IgD-negative memory B cell (primary cell): ENCODE measurements at regions not wholly inside any gene's neighbourhood (a gene's known extent, or its start where the extent isn't known, plus 50 kb on each side); places are given as distances from the start of the nearest gene placed in this dataset.
A peak's percentile ranks its signal among the peaks of the same experiment; 100 is the strongest.

Experiments
- H3K27ac Mint-ChIP-seq, 3 donors: one replicate each; pipeline ENCODE4 v1.8.0; 2020 to 2022; ENCODE audit warnings: mild to moderate bottlenecking in 3 of 3, mixed read lengths in 3 of 3, moderate library complexity in 1 of 3
- H3K27me3 Mint-ChIP-seq: one replicate; pipeline ENCODE4 v1.8.0; 2021; ENCODE audit warnings: mixed read lengths
- H3K36me3 Mint-ChIP-seq: one replicate; pipeline ENCODE4 v1.8.0; 2020; ENCODE audit warnings: mild to moderate bottlenecking, mixed read lengths
- H3K4me1 Mint-ChIP-seq, 3 donors: one replicate each; pipeline ENCODE4 v1.8.0; 2020 to 2022; ENCODE audit warnings: mixed read lengths in 3 of 3, mild to moderate bottlenecking in 1 of 3
- H3K4me3 Mint-ChIP-seq, 4 donors: one replicate each; pipeline ENCODE4 v1.8.0; 2020 to 2022; ENCODE audit warnings: mild to moderate bottlenecking in 4 of 4, mixed read lengths in 4 of 4, moderate library complexity in 3 of 4
- H3K9me3 Mint-ChIP-seq, 3 donors: one replicate each; pipeline ENCODE4 v1.8.0; 2020 to 2021; ENCODE audit warnings: mixed read lengths in 3 of 3, mild to moderate bottlenecking in 1 of 3

DNA sequence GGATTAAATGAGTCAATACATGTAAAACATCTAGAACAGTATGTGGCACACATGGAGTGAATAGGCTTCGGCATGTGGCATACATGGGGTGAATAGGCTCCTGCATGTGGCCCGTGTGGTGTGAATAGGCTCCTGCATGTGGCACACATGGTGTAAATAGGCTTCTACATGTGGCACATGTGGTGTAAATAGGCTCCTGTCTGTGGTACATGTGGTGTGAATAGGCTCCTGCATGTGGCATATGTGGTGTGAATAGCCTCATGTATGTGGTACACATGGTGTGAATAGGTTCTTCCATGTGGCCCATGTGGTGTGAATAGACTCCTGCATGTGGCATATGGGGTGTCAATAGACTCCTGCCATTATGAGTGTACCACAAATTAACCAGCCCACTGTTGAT is 219.1 kb upstream of the KIRREL3 start:
- Mint-ChIP-seq H3K4me3 (no peak overlapping the region), H3K9me3 (peaks cover 0 to 5% (median 2%) of the 10 kb centered on the region in 3 donors), H3K27me3 (no peaks in the 10 kb centered on the region), H3K27ac (no peak overlapping the region), H3K4me1 (no peaks in the 10 kb centered on the region), H3K36me3 (no peaks in the 10 kb centered on the region)

GRCh38 chr11:127218275-127218608 is 217.7 kb upstream of the KIRREL3 start:
- no peaks in the 10 kb centered on the region for H3K27me3 Mint-ChIP-seq
- no peaks in the 10 kb centered on the region for H3K36me3 Mint-ChIP-seq
- H3K4me3 Mint-ChIP-seq = no peak overlapping the region
- no peaks in the 10 kb centered on the region for H3K4me1 Mint-ChIP-seq
- peaks cover 0 to 2% (median 0%) of the 10 kb centered on the region in 3 donors for H3K9me3 Mint-ChIP-seq
- H3K27ac Mint-ChIP-seq = no peak overlapping the region

- Mint-ChIP-seq H3K4me3 (no peak overlapping the region), H3K4me1 (no peaks in the 10 kb centered on the region), H3K27ac (no peak overlapping the region), H3K9me3 (peaks cover 0 to 2% (median 0%) of the 10 kb centered on the region in 3 donors), H3K36me3 (no peaks in the 10 kb centered on the region), H3K27me3 (no peaks in the 10 kb centered on the region)
Measured at GRCh38 chr11:127217452-127218274, 217.1 kb upstream of the KIRREL3 start.

DNA sequence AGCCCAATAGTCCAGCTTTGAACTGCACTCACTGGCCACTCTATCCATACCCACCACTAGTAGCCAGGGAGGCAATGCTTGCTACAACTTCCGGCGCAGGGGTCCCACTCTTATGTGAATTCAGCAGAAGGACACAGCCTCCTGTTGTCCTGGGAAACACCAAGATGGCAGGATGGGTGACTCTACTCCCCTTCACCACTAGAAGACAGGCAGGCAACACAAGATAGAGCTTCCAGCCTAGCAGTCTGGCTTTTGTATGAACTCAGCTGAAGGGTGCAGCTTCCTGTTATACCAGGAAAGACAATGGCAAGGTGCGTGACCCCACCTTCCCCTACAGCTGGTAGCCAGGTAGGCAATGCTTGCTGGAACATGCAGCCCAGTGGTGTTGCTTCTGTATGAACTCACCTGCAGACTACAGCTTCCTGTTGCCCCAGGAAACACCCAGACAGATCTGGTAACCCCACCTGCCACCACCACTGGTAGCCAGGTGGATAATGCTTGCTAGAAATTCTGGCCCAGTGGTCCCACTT is 205.2 kb upstream of the KIRREL3 start:
- Mint-ChIP-seq H3K4me3 (no peak overlapping the region), H3K27me3 (no peaks in the 10 kb centered on the region), H3K4me1 (no peaks in the 10 kb centered on the region), H3K27ac (no peak overlapping the region), H3K9me3 (peaks cover 7 to 18% (median 12%) of the 10 kb centered on the region in 3 donors), H3K36me3 (peaks cover under 1% of the 10 kb centered on the region)

- H3K27ac Mint-ChIP-seq = no peak overlapping the region
- no peaks in the 10 kb centered on the region for H3K27me3 Mint-ChIP-seq
- H3K4me1 Mint-ChIP-seq = no peaks in the 10 kb centered on the region
- peaks cover 2 to 14% (median 8%) of the 10 kb centered on the region in 3 donors for H3K9me3 Mint-ChIP-seq
- peak overlapping the region in 1 of 4 donors; percentile 2 for H3K4me3 Mint-ChIP-seq
- no peaks in the 10 kb centered on the region for H3K36me3 Mint-ChIP-seq
Measured at GRCh38 chr11:127203490-127203889, 202.9 kb upstream of the KIRREL3 start.

GRCh38 chr11:127202105-127202504 is 201.5 kb upstream of the KIRREL3 start:
- H3K27ac Mint-ChIP-seq = no peak overlapping the region
- H3K4me1 Mint-ChIP-seq = no peaks in the 10 kb centered on the region
- H3K27me3 Mint-ChIP-seq = no peaks in the 10 kb centered on the region
- no peaks in the 10 kb centered on the region for H3K36me3 Mint-ChIP-seq
- peaks cover 0 to 7% (median 4%) of the 10 kb centered on the region in 3 donors for H3K9me3 Mint-ChIP-seq
- no peak overlapping the region for H3K4me3 Mint-ChIP-seq

GRCh38 chr11:127199306-127199801 is 198.8 kb upstream of the KIRREL3 start:
- Mint-ChIP-seq H3K4me3 (no peak overlapping the region), H3K36me3 (no peaks in the 10 kb centered on the region), H3K4me1 (no peaks in the 10 kb centered on the region), H3K9me3 (peaks cover 0 to 4% (median 2%) of the 10 kb centered on the region in 3 donors), H3K27ac (no peak overlapping the region), H3K27me3 (no peaks in the 10 kb centered on the region)

GRCh38 chr11:127195501-127196120 is 195.0 kb upstream of the KIRREL3 start:
- H3K27ac Mint-ChIP-seq = no peak overlapping the region
- no peaks in the 10 kb centered on the region for H3K4me1 Mint-ChIP-seq
- no peaks in the 10 kb centered on the region for H3K9me3 Mint-ChIP-seq
- H3K27me3 Mint-ChIP-seq = peaks cover 2% of the 10 kb centered on the region
- no peak overlapping the region for H3K4me3 Mint-ChIP-seq
- H3K36me3 Mint-ChIP-seq = no peaks in the 10 kb centered on the region

DNA sequence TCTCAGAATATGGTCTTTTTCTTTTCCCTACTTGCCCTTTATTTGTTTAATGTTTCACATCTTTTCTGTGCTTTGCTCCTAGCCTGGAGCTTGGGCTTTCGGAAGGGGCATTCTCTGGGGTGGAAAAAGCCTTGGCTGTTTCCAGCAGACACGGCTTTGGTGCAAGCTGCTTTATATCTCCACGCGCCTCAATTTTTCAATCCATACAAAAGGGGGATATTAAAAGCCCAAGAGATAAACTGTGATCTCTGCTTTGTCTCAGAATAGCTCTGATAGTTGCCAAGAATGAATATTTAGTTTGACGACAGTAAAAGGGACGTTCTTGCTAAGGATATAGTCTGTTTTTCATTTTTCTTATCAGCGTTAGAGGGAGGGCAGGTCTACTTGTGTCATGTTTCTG is 194.0 kb upstream of the KIRREL3 start:
- Mint-ChIP-seq H3K4me1 (no peaks in the 10 kb centered on the region), H3K4me3 (no peak overlapping the region), H3K27ac (no peak overlapping the region), H3K27me3 (peaks cover 2% of the 10 kb centered on the region), H3K9me3 (peaks cover 0 to 3% (median 2%) of the 10 kb centered on the region in 3 donors), H3K36me3 (no peaks in the 10 kb centered on the region)

DNA sequence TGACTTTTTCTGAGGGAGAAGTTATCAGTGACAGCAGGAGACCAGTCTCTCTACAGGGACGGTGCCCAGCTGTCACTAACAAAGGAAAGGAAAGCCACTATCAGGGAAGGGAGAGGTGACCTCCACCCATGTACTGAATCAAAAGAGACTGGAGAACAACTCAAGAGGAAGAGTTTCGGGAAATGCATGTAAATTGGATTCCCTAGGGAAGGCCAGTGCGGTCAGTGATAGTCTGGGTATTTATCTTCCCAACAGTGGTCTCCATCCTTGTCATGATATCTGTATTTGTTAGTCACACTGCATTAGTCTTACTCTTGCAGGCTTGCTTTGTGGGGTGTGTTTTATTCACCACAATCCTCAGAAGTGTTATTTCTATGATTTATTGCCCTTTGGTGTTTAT is 193.4 kb upstream of the KIRREL3 start:
- H3K27ac Mint-ChIP-seq = no peak overlapping the region
- H3K27me3 Mint-ChIP-seq = peaks cover 2% of the 10 kb centered on the region
- peaks cover 0 to 3% (median 2%) of the 10 kb centered on the region in 3 donors for H3K9me3 Mint-ChIP-seq
- no peaks in the 10 kb centered on the region for H3K4me1 Mint-ChIP-seq
- no peak overlapping the region for H3K4me3 Mint-ChIP-seq
- H3K36me3 Mint-ChIP-seq = no peaks in the 10 kb centered on the region

GRCh38 chr11:127191689-127192088 is 191.1 kb upstream of the KIRREL3 start:
- peaks cover 0 to 7% (median 2%) of the 10 kb centered on the region in 3 donors for H3K9me3 Mint-ChIP-seq
- H3K27ac Mint-ChIP-seq = no peak overlapping the region
- no peaks in the 10 kb centered on the region for H3K4me1 Mint-ChIP-seq
- H3K36me3 Mint-ChIP-seq = no peaks in the 10 kb centered on the region
- H3K4me3 Mint-ChIP-seq = no peak overlapping the region
- H3K27me3 Mint-ChIP-seq = peaks cover 2% of the 10 kb centered on the region

DNA sequence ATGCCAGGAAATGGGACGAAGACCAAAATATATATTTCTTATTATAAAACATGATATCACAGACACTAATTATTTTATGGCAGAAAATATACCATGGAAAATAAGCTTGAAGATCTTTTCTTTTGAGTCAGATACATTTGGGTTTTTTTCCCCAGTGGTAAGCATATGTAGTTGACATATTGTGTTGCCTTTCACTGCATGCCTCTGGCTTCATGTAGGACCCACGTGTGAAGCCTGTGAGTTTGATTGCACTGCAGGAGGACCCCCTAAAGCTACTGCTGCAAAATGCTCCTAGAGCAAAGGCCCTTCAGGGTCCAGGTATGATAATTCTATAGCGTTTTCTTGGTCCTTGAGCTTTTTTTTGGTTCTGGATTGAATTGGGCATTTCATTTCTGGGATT is 190.7 kb upstream of the KIRREL3 start:
- Mint-ChIP-seq H3K9me3 (peaks cover 0 to 9% (median 2%) of the 10 kb centered on the region in 3 donors), H3K27me3 (peaks cover 2% of the 10 kb centered on the region), H3K27ac (no peak overlapping the region), H3K4me3 (no peak overlapping the region), H3K4me1 (no peaks in the 10 kb centered on the region), H3K36me3 (no peaks in the 10 kb centered on the region)

DNA sequence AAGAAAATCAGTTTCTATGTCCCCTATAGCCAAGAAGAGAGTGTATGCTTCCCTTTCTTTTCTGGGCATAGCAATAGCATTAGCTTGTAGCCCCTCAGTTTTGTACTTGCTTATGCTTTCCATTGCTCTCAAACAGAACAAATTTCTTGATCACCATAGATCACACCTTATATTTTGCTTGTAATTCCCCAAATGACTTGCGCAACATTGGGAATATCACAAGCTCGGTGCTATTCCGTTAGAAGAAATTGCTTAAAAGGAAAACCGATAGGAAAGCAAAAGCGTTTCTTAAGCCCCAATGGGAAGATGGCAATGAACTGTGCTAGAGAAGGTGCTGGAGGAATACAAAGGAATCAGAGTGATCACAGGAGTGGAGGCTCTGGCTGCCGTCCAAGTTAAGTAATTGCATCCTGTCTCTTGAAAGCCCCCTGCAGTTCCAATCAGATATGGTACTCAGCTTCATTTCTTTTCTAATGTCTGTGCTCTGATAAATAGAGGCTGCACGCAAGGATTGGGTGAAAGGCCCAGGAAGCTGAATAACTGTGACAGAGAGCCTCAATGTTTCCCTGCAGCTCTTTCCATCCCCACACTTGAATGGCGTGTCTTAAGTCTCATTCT is 182.1 kb upstream of the KIRREL3 start:
- H3K27ac Mint-ChIP-seq = no peak overlapping the region
- no peaks in the 10 kb centered on the region for H3K27me3 Mint-ChIP-seq
- H3K4me3 Mint-ChIP-seq = no peak overlapping the region
- H3K36me3 Mint-ChIP-seq = no peaks in the 10 kb centered on the region
- no peaks in the 10 kb centered on the region for H3K4me1 Mint-ChIP-seq
- H3K9me3 Mint-ChIP-seq = peaks cover 0 to 11% (median 2%) of the 10 kb centered on the region in 3 donors

- Mint-ChIP-seq H3K27ac (no peak overlapping the region), H3K27me3 (no peaks in the 10 kb centered on the region), H3K36me3 (no peaks in the 10 kb centered on the region), H3K9me3 (peaks cover 0 to 3% (median 0%) of the 10 kb centered on the region in 3 donors), H3K4me1 (no peaks in the 10 kb centered on the region), H3K4me3 (no peak overlapping the region)
Measured at GRCh38 chr11:127157225-127157624, 156.7 kb upstream of the KIRREL3 start.

DNA sequence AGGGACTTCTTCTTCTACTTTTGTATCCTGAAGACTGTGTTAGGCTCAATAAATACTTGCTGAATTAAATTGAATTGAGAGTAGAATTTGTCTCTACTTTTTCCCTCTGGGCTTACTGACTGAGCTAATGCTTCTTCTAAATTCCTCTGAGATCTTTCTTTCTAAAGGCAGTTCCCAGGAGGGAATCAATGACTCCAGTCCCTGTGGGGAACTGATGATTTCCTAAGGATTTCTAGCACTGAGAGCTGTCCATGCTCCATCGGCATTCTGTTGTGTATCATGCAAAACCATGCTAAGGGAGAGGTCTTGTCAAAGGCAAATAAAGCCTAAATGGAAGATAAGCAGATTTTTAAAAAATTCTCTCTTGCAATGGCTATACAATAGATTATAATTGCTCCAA is 148.8 kb upstream of the KIRREL3 start:
- H3K9me3 Mint-ChIP-seq = no peaks in the 10 kb centered on the region
- H3K4me1 Mint-ChIP-seq = no peaks in the 10 kb centered on the region
- no peaks in the 10 kb centered on the region for H3K36me3 Mint-ChIP-seq
- H3K27me3 Mint-ChIP-seq = no peaks in the 10 kb centered on the region
- H3K4me3 Mint-ChIP-seq = no peak overlapping the region
- no peak overlapping the region for H3K27ac Mint-ChIP-seq
